ENCODE measurements at regions not wholly inside any gene's neighbourhood (a gene's known extent, or its start where the extent isn't known, plus 50 kb on each side); places are given as distances from the start of the nearest gene placed in this dataset.

GRCh38 chrX:43333543-43333942 is 322.6 kb upstream of the MAOA start:
- H3K4me1 ChIP-seq (ENCODE audit: control insufficient read depth, insufficient read depth, low read length) = no peaks in the 10 kb centered on the region
- H3K4me3 ChIP-seq (ENCODE audit: low read depth, low read length) = no peak overlapping the region
- H3K9ac ChIP-seq (ENCODE audit: low read length) = no peak overlapping the region
- H3K27me3 ChIP-seq (ENCODE audit: control insufficient read depth, insufficient read depth, low read length) = no peaks in the 10 kb centered on the region
- H3K9me3 ChIP-seq (ENCODE audit: control insufficient read depth, insufficient read depth, low read depth, low read length) = peaks cover 28% of the 10 kb centered on the region
- H3K27ac ChIP-seq (ENCODE audit: low read depth, low read length) = no peak overlapping the region
- peaks cover 4% of the 10 kb centered on the region; the same call in 1 of the 2 replicates for H3K36me3 ChIP-seq (ENCODE audit: control insufficient read depth, insufficient read depth, low read length)

DNA sequence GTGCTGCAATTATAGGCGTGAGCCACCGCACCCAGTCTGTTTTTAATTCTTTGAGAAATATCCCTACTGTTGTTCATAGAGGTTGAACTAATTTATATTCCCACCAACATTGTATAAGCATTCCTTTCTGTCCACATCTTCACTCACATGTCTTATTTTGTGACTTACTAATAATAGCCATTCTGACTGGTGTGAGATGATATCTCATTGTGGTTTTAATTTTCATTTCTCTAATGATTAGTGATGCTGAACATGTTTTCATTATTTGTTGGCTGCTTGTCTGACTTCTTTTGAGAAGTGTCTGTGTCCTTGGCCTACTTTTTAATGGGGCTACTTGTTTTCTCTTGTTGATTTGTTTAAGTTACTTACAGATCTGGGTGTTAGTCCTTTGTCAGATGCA is 310.9 kb upstream of the MAOA start:
- H3K36me3 ChIP-seq (ENCODE audit: control insufficient read depth, insufficient read depth, low read length) = no peaks in the 10 kb centered on the region
- H3K27ac ChIP-seq (ENCODE audit: low read depth, low read length) = no peak overlapping the region
- H3K4me1 ChIP-seq (ENCODE audit: control insufficient read depth, insufficient read depth, low read length) = no peaks in the 10 kb centered on the region; the same call in 1 of the 2 replicates
- no peaks in the 10 kb centered on the region for H3K27me3 ChIP-seq (ENCODE audit: control insufficient read depth, insufficient read depth, low read length)
- H3K4me3 ChIP-seq (ENCODE audit: low read depth, low read length) = no peak overlapping the region
- 0 out of 2 replicates have a peak, but pooled peaks cover 3% of the 10 kb centered on the region for H3K9me3 ChIP-seq (ENCODE audit: control insufficient read depth, insufficient read depth, low read depth, low read length)
- no peak overlapping the region for H3K9ac ChIP-seq (ENCODE audit: low read length)

DNA sequence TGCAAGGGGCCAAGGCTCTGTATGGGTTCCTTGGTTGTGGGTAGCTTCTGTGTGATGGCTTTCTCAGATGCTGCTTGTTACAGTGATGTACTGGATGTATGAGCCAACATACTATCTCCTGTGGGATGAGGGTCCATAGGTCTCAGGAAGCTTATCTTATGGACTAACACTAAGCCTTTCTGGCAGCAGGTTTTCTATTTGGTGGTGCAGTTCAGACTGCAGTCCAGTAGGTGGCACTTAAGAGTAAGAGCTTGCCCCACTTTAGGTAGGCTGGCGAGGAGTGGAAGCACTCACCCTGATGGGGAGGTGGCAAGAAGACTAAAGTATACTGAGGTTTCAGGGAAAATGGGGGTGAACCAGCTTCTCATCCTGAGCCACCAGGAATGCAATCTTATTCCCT is 306.7 kb upstream of the MAOA start:
- no peak overlapping the region for H3K9ac ChIP-seq (ENCODE audit: low read length)
- no peak overlapping the region for H3K4me3 ChIP-seq (ENCODE audit: low read depth, low read length)
- H3K27ac ChIP-seq (ENCODE audit: low read depth, low read length) = no peak overlapping the region
- peaks cover 17% of the 10 kb centered on the region for H3K9me3 ChIP-seq (ENCODE audit: control insufficient read depth, insufficient read depth, low read depth, low read length)
- no peaks in the 10 kb centered on the region for H3K27me3 ChIP-seq (ENCODE audit: control insufficient read depth, insufficient read depth, low read length)
- no peaks in the 10 kb centered on the region for H3K4me1 ChIP-seq (ENCODE audit: control insufficient read depth, insufficient read depth, low read length)
- H3K36me3 ChIP-seq (ENCODE audit: control insufficient read depth, insufficient read depth, low read length) = no peaks in the 10 kb centered on the region

DNA sequence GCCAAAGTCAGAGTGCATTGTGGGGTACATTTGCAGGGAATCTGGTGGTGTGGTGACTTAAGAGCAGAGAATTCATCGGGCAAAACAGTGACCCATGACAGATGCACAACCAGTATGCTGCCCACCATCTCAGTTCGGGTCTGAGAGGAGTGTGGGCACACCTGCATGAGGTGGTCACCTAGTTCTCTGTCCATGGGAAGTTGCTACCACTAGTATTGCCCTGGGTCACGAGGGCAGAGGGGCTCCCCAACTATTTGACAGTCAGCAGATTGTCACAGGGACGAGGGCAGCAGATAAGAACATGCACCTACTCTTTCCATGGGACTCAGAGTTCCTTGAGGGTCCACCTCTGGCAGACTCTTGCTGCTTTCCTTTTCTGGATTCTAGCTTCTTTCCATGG is 305.2 kb upstream of the MAOA start:
- Histone ChIP-seq H3K27ac (ENCODE audit: low read depth, low read length) (no peak overlapping the region), H3K4me1 (ENCODE audit: control insufficient read depth, insufficient read depth, low read length) (no peaks in the 10 kb centered on the region), H3K27me3 (ENCODE audit: control insufficient read depth, insufficient read depth, low read length) (no peaks in the 10 kb centered on the region), H3K4me3 (ENCODE audit: low read depth, low read length) (no peak overlapping the region), H3K9me3 (ENCODE audit: control insufficient read depth, insufficient read depth, low read depth, low read length) (peaks cover 25% of the 10 kb centered on the region), H3K36me3 (ENCODE audit: control insufficient read depth, insufficient read depth, low read length) (no peaks in the 10 kb centered on the region), H3K9ac (ENCODE audit: low read length) (no peak overlapping the region)

- no peak overlapping the region for H3K4me3 ChIP-seq (ENCODE audit: low read depth, low read length)
- H3K9me3 ChIP-seq (ENCODE audit: control insufficient read depth, insufficient read depth, low read depth, low read length) = peaks cover 22% of the 10 kb centered on the region
- 0 out of 2 replicates have a peak, but pooled peaks cover under 1% of the 10 kb centered on the region for H3K4me1 ChIP-seq (ENCODE audit: control insufficient read depth, insufficient read depth, low read length)
- no peaks in the 10 kb centered on the region; the same call in 1 of the 2 replicates for H3K27me3 ChIP-seq (ENCODE audit: control insufficient read depth, insufficient read depth, low read length)
- no peak overlapping the region for H3K9ac ChIP-seq (ENCODE audit: low read length)
- no peaks in the 10 kb centered on the region for H3K36me3 ChIP-seq (ENCODE audit: control insufficient read depth, insufficient read depth, low read length)
- no peak overlapping the region for H3K27ac ChIP-seq (ENCODE audit: low read depth, low read length)
These were observed 298.4 kb upstream of the MAOA start for GRCh38 chrX:43357741-43358140.

DNA sequence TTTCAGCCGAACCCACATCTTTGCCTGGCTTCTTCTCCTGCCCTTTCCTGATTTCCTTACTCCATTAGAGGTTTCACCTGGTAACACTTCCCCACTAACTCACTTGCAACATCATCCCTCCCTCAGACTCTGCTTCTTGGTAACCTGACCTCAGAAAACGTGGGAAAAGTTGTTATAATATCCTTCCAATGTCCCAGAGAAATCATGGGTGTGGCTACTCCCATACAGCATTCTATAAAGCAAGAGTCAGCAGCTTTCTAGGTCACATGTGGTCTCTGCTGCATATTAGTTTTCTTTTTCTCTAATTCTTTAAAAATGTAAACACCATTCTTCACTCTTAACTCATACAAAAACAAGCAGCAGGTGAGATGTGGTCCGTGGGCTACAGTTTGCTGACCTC is 283.1 kb upstream of the MAOA start:
- H3K4me3 ChIP-seq (ENCODE audit: low read depth, low read length) = no peak overlapping the region
- no peaks in the 10 kb centered on the region for H3K4me1 ChIP-seq (ENCODE audit: control insufficient read depth, insufficient read depth, low read length)
- no peak overlapping the region for H3K27ac ChIP-seq (ENCODE audit: low read depth, low read length)
- no peaks in the 10 kb centered on the region; the same call in 1 of the 2 replicates for H3K27me3 ChIP-seq (ENCODE audit: control insufficient read depth, insufficient read depth, low read length)
- H3K9ac ChIP-seq (ENCODE audit: low read length) = no peak overlapping the region
- H3K36me3 ChIP-seq (ENCODE audit: control insufficient read depth, insufficient read depth, low read length) = no peaks in the 10 kb centered on the region
- peaks cover 9% of the 10 kb centered on the region for H3K9me3 ChIP-seq (ENCODE audit: control insufficient read depth, insufficient read depth, low read depth, low read length)

- Histone ChIP-seq H3K27me3 (ENCODE audit: control insufficient read depth, insufficient read depth, low read length) (no peaks in the 10 kb centered on the region; the same call in 1 of the 2 replicates), H3K4me3 (ENCODE audit: low read depth, low read length) (no peak overlapping the region), H3K36me3 (ENCODE audit: control insufficient read depth, insufficient read depth, low read length) (no peaks in the 10 kb centered on the region), H3K9me3 (ENCODE audit: control insufficient read depth, insufficient read depth, low read depth, low read length) (peaks cover 9% of the 10 kb centered on the region), H3K9ac (ENCODE audit: low read length) (no peak overlapping the region), H3K4me1 (ENCODE audit: control insufficient read depth, insufficient read depth, low read length) (no peaks in the 10 kb centered on the region), H3K27ac (ENCODE audit: low read depth, low read length) (no peak overlapping the region)
These were observed 281.0 kb upstream of the MAOA start for GRCh38 chrX:43375136-43375535.

GRCh38 chrX:43380704-43381103 is 275.4 kb upstream of the MAOA start:
- Histone ChIP-seq H3K27me3 (ENCODE audit: control insufficient read depth, insufficient read depth, low read length) (no peaks in the 10 kb centered on the region; the same call in 1 of the 2 replicates), H3K9me3 (ENCODE audit: control insufficient read depth, insufficient read depth, low read depth, low read length) (peaks cover 9% of the 10 kb centered on the region), H3K4me1 (ENCODE audit: control insufficient read depth, insufficient read depth, low read length) (no peaks in the 10 kb centered on the region), H3K36me3 (ENCODE audit: control insufficient read depth, insufficient read depth, low read length) (no peaks in the 10 kb centered on the region), H3K4me3 (ENCODE audit: low read depth, low read length) (no peak overlapping the region), H3K9ac (ENCODE audit: low read length) (no peak overlapping the region), H3K27ac (ENCODE audit: low read depth, low read length) (no peak overlapping the region)

GRCh38 chrX:43386875-43387274 is 269.2 kb upstream of the MAOA start:
- Histone ChIP-seq H3K4me1 (ENCODE audit: control insufficient read depth, insufficient read depth, low read length) (no peaks in the 10 kb centered on the region), H3K27me3 (ENCODE audit: control insufficient read depth, insufficient read depth, low read length) (no peaks in the 10 kb centered on the region), H3K9me3 (ENCODE audit: control insufficient read depth, insufficient read depth, low read depth, low read length) (peaks cover 2% of the 10 kb centered on the region; the same call in 1 of the 2 replicates), H3K27ac (ENCODE audit: low read depth, low read length) (no peak overlapping the region), H3K4me3 (ENCODE audit: low read depth, low read length) (no peak overlapping the region), H3K36me3 (ENCODE audit: control insufficient read depth, insufficient read depth, low read length) (no peaks in the 10 kb centered on the region), H3K9ac (ENCODE audit: low read length) (no peak overlapping the region)

GRCh38 chrX:43405191-43405590 is 250.9 kb upstream of the MAOA start:
- Histone ChIP-seq H3K9ac (ENCODE audit: low read length) (no peak overlapping the region), H3K4me3 (ENCODE audit: low read depth, low read length) (no peak overlapping the region), H3K4me1 (ENCODE audit: control insufficient read depth, insufficient read depth, low read length) (no peaks in the 10 kb centered on the region), H3K27ac (ENCODE audit: low read depth, low read length) (no peak overlapping the region), H3K36me3 (ENCODE audit: control insufficient read depth, insufficient read depth, low read length) (no peaks in the 10 kb centered on the region), H3K27me3 (ENCODE audit: control insufficient read depth, insufficient read depth, low read length) (no peaks in the 10 kb centered on the region; the same call in 1 of the 2 replicates), H3K9me3 (ENCODE audit: control insufficient read depth, insufficient read depth, low read depth, low read length) (peaks cover 30% of the 10 kb centered on the region)

DNA sequence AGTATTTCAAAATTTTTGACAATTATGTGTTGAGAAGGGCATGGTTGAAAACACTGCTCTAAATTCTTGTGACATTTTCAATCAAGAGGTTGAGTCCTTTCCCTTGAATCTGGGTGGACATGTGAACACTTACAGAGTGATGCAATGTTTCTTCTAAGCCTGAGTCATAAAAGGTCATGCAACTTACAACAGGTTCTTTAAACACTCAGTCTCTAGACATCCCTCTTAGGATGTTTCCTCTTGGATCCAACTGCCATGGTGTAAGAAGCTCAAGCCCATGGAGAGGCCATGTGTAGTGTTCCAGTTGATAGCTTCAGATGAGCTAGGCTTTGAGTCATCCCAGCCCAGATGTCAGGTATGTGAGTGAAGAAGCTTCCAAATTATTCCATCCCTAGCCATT is 232.2 kb upstream of the MAOA start:
- H3K27ac ChIP-seq (ENCODE audit: low read depth, low read length) = no peak overlapping the region
- no peaks in the 10 kb centered on the region for H3K4me1 ChIP-seq (ENCODE audit: control insufficient read depth, insufficient read depth, low read length)
- H3K9ac ChIP-seq (ENCODE audit: low read length) = no peak overlapping the region
- no peaks in the 10 kb centered on the region for H3K36me3 ChIP-seq (ENCODE audit: control insufficient read depth, insufficient read depth, low read length)
- H3K27me3 ChIP-seq (ENCODE audit: control insufficient read depth, insufficient read depth, low read length) = no peaks in the 10 kb centered on the region
- no peak overlapping the region for H3K4me3 ChIP-seq (ENCODE audit: low read depth, low read length)
- peaks cover 5% of the 10 kb centered on the region for H3K9me3 ChIP-seq (ENCODE audit: control insufficient read depth, insufficient read depth, low read depth, low read length)

- Histone ChIP-seq H3K9ac (ENCODE audit: low read length) (no peak overlapping the region), H3K27me3 (ENCODE audit: control insufficient read depth, insufficient read depth, low read length) (no peaks in the 10 kb centered on the region; the same call in 1 of the 2 replicates), H3K9me3 (ENCODE audit: control insufficient read depth, insufficient read depth, low read depth, low read length) (peaks cover 12% of the 10 kb centered on the region), H3K27ac (ENCODE audit: low read depth, low read length) (no peak overlapping the region), H3K36me3 (ENCODE audit: control insufficient read depth, insufficient read depth, low read length) (no peaks in the 10 kb centered on the region), H3K4me1 (ENCODE audit: control insufficient read depth, insufficient read depth, low read length) (no peaks in the 10 kb centered on the region), H3K4me3 (ENCODE audit: low read depth, low read length) (no peak overlapping the region)
These were observed 219.6 kb upstream of the MAOA start for GRCh38 chrX:43436517-43436916.
